HCT116 (cell line): ENCODE measurements at regions not wholly inside any gene's neighbourhood (a gene's known extent, or its start where the extent isn't known, plus 50 kb on each side); places are given as distances from the start of the nearest gene placed in this dataset.

ENCODE experiments used
- CTCF ChIP-seq, 3 experiments: fragments of 200-600 bp in 1 of 3; sonication (generic) in 1 of 3; IDR thresholded peaks in 2 of 3; conservative IDR thresholded peaks in 1 of 3; 2 replicates each; pipeline ENCODE4 v1.5.1; 2012 to 2017; ENCODE audit warnings: low read depth in 2 of 3, low read length in 2 of 3, antibody characterized with exemption in 1 of 3, borderline replicate concordance in 1 of 3, control low read depth in 1 of 3, mild to moderate bottlenecking in 1 of 3, mixed read lengths in 1 of 3, mixed run types in 1 of 3, moderate library complexity in 1 of 3; ENCODE audit not compliant: insufficient read depth in 1 of 3
- EZH2phosphoT487 ChIP-seq: fragments of 200-600 bp; IDR thresholded peaks from 2 replicates; pipeline ENCODE4 v1.6.1; 2018; ENCODE audit warnings: antibody characterized with exemption, borderline replicate concordance
- POLR2AphosphoS5 ChIP-seq: IDR thresholded peaks from 2 replicates; pipeline ENCODE4 v1.6.1; 2011; ENCODE audit warnings: mild to moderate bottlenecking, low read depth, low read length, moderate library complexity
- RAD21 ChIP-seq: IDR thresholded peaks from 2 replicates; pipeline ENCODE4 v1.6.1; 2012; ENCODE audit warnings: low read depth, mild to moderate bottlenecking
- ZFX ChIP-seq: fragments of 450-650 bp; IDR thresholded peaks from 2 replicates; pipeline ENCODE4 v1.6.1; 2017

GRCh38 chr16:62216837-62217236 is 180.6 kb upstream of the CDH8 start:
- TF ChIP-seq CTCF (IDR thresholded peaks at IDR 0.05 in 2 of 3, conservative IDR thresholded peaks at IDR 0.05 in 1 of 3; ENCODE audit: borderline replicate concordance in 1 of 3, insufficient read depth in 1 of 3, low read depth in 2 of 3, low read length in 2 of 3) (no peak), ZFX (no peak), POLR2AphosphoS5 (no peak), RAD21 (no peak), EZH2phosphoT487 (no peak)
